H1 (cell line): ENCODE measurements at regions not wholly inside any gene's neighbourhood (a gene's known extent, or its start where the extent isn't known, plus 50 kb on each side); places are given as distances from the start of the nearest gene placed in this dataset.

Source experiments
- RXRA ChIP-seq: IDR thresholded peaks from 2 replicates; pipeline ENCODE4 v1.6.1; 2011; ENCODE audit warnings: low read depth, mild to moderate bottlenecking, low read length, moderate library complexity; ENCODE audit not compliant: insufficient read depth
- SIX5 ChIP-seq: IDR thresholded peaks from 2 replicates; pipeline ENCODE4 v1.6.1; 2011; ENCODE audit warnings: mild to moderate bottlenecking, low read depth, low read length
- TAF7 ChIP-seq: optimal IDR thresholded peaks from 2 replicates; pipeline ENCODE3; 2011; ENCODE audit warnings: low read depth, mild to moderate bottlenecking, inconsistent platforms, low read length, moderate library complexity, borderline replicate concordance

DNA sequence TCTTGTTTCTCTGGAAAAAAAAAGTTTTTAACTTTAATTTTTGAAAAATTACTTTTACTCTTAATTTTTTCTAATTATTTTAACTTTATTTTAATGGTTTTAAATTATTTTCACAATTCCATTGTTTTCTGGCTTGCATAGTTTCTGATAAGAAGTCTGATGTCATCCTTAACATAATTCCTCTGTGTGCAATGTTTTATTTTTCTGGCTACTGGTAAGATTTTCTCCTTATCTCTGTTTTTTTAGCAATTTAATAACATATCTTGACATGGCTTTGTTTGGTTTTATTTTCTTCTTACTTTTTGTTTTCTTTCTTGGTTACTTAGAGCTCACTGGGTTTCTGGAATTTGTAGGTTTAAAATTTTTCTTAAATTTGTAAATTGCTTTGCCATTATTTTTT is 114.8 kb downstream of the TBXT start (continued):
- no peak for TF ChIP-seq RXRA
- TF ChIP-seq SIX5: no peak
- no peak for TF ChIP-seq TAF7
